Stimulated activated CD4-positive, alpha-beta T cell treated with anti-CD3 and anti-CD28 coated beads, Interleukin-15, amount 100 ng/mL, for 24 hours (primary cell): ENCODE measurements at regions not wholly inside any gene's neighbourhood (a gene's known extent, or its start where the extent isn't known, plus 50 kb on each side); places are given as distances from the start of the nearest gene placed in this dataset.

ENCODE experiments used
- DNase-seq: peaks from one replicate; pipeline ENCODE4 v3.0.0-alpha.2; 2020

DNA sequence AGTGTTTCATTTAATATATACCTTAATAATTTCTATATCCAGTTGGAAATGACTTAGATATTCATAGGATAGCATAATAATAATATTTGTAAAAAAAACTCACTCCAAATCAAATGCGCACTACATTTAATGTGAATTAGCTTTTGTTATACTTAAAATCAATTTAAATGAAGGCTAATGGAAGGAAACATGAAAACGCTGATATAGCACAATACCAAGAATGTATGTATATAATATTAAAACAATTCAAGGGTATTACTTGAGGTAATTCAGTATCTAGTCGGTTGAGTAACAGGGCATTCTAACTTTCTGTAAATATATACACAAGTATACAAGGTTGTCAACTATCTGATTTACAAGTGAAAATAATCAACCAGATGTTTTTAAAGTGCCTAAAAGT is 307.1 kb upstream of the TEX13C start:
- no peak for DNase-seq

DNA sequence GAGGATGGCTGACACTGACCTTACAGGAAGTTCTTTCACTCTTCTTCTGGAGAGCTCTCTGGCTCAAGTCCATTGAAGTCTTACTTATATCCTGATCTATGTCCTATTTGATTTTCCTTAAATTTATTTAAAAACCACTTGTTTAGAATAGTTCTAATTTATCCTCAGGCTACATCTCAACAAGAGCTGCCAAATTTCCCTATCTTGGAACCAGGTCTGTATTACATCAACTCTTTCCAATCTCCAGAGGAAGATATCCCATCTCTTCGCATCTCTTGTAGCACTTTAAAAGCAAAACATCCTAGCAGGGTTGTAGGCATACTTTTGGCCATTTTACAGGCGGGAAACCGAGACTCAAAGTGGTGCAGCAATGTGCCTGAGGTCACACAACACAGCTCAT is 290.5 kb upstream of the TEX13C start:
- no peak for DNase-seq
